ENCODE measurements at regions not wholly inside any gene's neighbourhood (a gene's known extent, or its start where the extent isn't known, plus 50 kb on each side); places are given as distances from the start of the nearest gene placed in this dataset.

- Mint-ChIP-seq H3K4me3 (no peak overlapping the region), H3K36me3 (no peaks in the 10 kb centered on the region), H3K27me3 (no peaks in the 10 kb centered on the region), H3K4me1 (no peaks in the 10 kb centered on the region), H3K9me3 (peaks cover 0 to 8% (median 5%) of the 10 kb centered on the region in 3 donors), H3K27ac (no peak overlapping the region)
- Histone ChIP-seq H3K9me3 (no peaks in the 10 kb centered on the region), H3K36me3 (ENCODE audit: control insufficient read depth in 2 of 2, extremely low read depth in 1 of 2, insufficient read depth in 1 of 2, low read length in 1 of 2) (no peaks in the 10 kb centered on the region), H3K4me1 (ENCODE audit: control insufficient read depth in 1 of 2, extremely low read depth in 1 of 2, insufficient read depth in 2 of 2, low read length in 2 of 2) (no peaks in the 10 kb centered on the region), H3K27ac (ENCODE audit: low read length) (no peak overlapping the region), H3K4me3 (ENCODE audit: control insufficient read depth in 1 of 2, extremely low read depth in 1 of 2, low read length in 1 of 2) (no peak overlapping the region), H3K27me3 (replicated peaks in 1 of 2; ENCODE audit: control insufficient read depth in 2 of 2, extremely low read depth in 1 of 2, insufficient read depth in 2 of 2, low read length in 1 of 2) (no peaks in the 10 kb centered on the region)
- CTCF ChIA-PET: no interaction called here
- no peak for DNase-seq
- POLR2A ChIA-PET: no interaction called here
- no peak for ATAC-seq (replicated peaks in 1 of 4)
Observed at GRCh38 chr2:180319586-180320405, 312.7 kb upstream of the CWC22 start.

GRCh38 chr2:180314086-180314485 is 307.0 kb upstream of the CWC22 start:
- no CpG with 5 or more reads among the region's 2 CpGs for WGBS (ENCODE audit: insufficient coverage)
- Histone ChIP-seq H3K27me3 (replicated peaks in 1 of 2; ENCODE audit: control insufficient read depth in 2 of 2, extremely low read depth in 1 of 2, insufficient read depth in 2 of 2, low read length in 1 of 2) (no peaks in the 10 kb centered on the region), H3K4me3 (ENCODE audit: control insufficient read depth in 1 of 2, extremely low read depth in 1 of 2, low read length in 1 of 2) (no peak overlapping the region), H3K9me3 (no peaks in the 10 kb centered on the region), H3K36me3 (ENCODE audit: control insufficient read depth in 2 of 2, extremely low read depth in 1 of 2, insufficient read depth in 1 of 2, low read length in 1 of 2) (no peaks in the 10 kb centered on the region), H3K4me1 (ENCODE audit: control insufficient read depth in 1 of 2, extremely low read depth in 1 of 2, insufficient read depth in 2 of 2, low read length in 2 of 2) (no peaks in the 10 kb centered on the region), H3K27ac (ENCODE audit: low read length) (no peak overlapping the region)
- no peak overlapping the region for H3K4me3 Mint-ChIP-seq
- no peak for DNase-seq
- no peak for ATAC-seq (replicated peaks in 1 of 4)
- peaks cover 0 to 4% (median 0%) of the 10 kb centered on the region in 3 donors for H3K9me3 Mint-ChIP-seq
- CTCF ChIA-PET: no interaction called here
- H3K27ac Mint-ChIP-seq: no peak overlapping the region
- H3K36me3 Mint-ChIP-seq: no peaks in the 10 kb centered on the region
- no peaks in the 10 kb centered on the region for H3K27me3 Mint-ChIP-seq
- POLR2A ChIA-PET: interaction anchor here in 1 of 2 donors (0.7 kb wide), 1 partner anchor 357 kb away, joined by 3 read pairs; no protein-coding TSS in a partner anchor
- no peaks in the 10 kb centered on the region for H3K4me1 Mint-ChIP-seq

GRCh38 chr2:180312542-180312941 is 305.4 kb upstream of the CWC22 start:
- ChIA-PET CTCF (no interaction called here), POLR2A (no interaction called here)
- H3K36me3 ChIP-seq (ENCODE audit: control insufficient read depth in 2 of 2, extremely low read depth in 1 of 2, insufficient read depth in 1 of 2, low read length in 1 of 2): no peaks in the 10 kb centered on the region
- DNase-seq (no peak), ATAC-seq (replicated peaks in 1 of 4) (no peak)
- H3K27ac ChIP-seq (ENCODE audit: low read length): no peak overlapping the region
- H3K36me3 Mint-ChIP-seq: no peaks in the 10 kb centered on the region
- H3K4me3 ChIP-seq (ENCODE audit: control insufficient read depth in 1 of 2, extremely low read depth in 1 of 2, low read length in 1 of 2): no peak overlapping the region
- H3K27ac Mint-ChIP-seq: no peak overlapping the region
- no peaks in the 10 kb centered on the region for H3K27me3 ChIP-seq (replicated peaks in 1 of 2; ENCODE audit: control insufficient read depth in 2 of 2, extremely low read depth in 1 of 2, insufficient read depth in 2 of 2, low read length in 1 of 2)
- peaks cover 0 to 4% (median 0%) of the 10 kb centered on the region in 3 donors for H3K9me3 Mint-ChIP-seq
- H3K4me1 ChIP-seq (ENCODE audit: control insufficient read depth in 1 of 2, extremely low read depth in 1 of 2, insufficient read depth in 2 of 2, low read length in 2 of 2): no peaks in the 10 kb centered on the region
- no peaks in the 10 kb centered on the region for H3K27me3 Mint-ChIP-seq
- no peaks in the 10 kb centered on the region for H3K9me3 ChIP-seq
- no peaks in the 10 kb centered on the region for H3K4me1 Mint-ChIP-seq
- no peak overlapping the region for H3K4me3 Mint-ChIP-seq

GRCh38 chr2:180307096-180307495 is 300.0 kb upstream of the CWC22 start:
- ATAC-seq (replicated peaks in 1 of 4): no peak
- no peaks in the 10 kb centered on the region for H3K27me3 ChIP-seq (replicated peaks in 1 of 2; ENCODE audit: control insufficient read depth in 2 of 2, extremely low read depth in 1 of 2, insufficient read depth in 2 of 2, low read length in 1 of 2)
- H3K36me3 ChIP-seq (ENCODE audit: control insufficient read depth in 2 of 2, extremely low read depth in 1 of 2, insufficient read depth in 1 of 2, low read length in 1 of 2): no peaks in the 10 kb centered on the region
- no peaks in the 10 kb centered on the region for H3K4me1 Mint-ChIP-seq
- H3K4me3 Mint-ChIP-seq: no peak overlapping the region
- H3K9me3 ChIP-seq: no peaks in the 10 kb centered on the region
- H3K36me3 Mint-ChIP-seq: no peaks in the 10 kb centered on the region
- ChIA-PET POLR2A (no interaction called here), CTCF (no interaction called here)
- H3K9me3 Mint-ChIP-seq: peaks cover 0 to 4% (median 0%) of the 10 kb centered on the region in 3 donors
- no CpG with 5 or more reads among the region's 1 CpG for WGBS (ENCODE audit: insufficient coverage)
- no peak for DNase-seq
- H3K27ac Mint-ChIP-seq: no peak overlapping the region
- no peaks in the 10 kb centered on the region for H3K4me1 ChIP-seq (ENCODE audit: control insufficient read depth in 1 of 2, extremely low read depth in 1 of 2, insufficient read depth in 2 of 2, low read length in 2 of 2)
- no peak overlapping the region for H3K4me3 ChIP-seq (ENCODE audit: control insufficient read depth in 1 of 2, extremely low read depth in 1 of 2, low read length in 1 of 2)
- no peaks in the 10 kb centered on the region for H3K27me3 Mint-ChIP-seq
- H3K27ac ChIP-seq (ENCODE audit: low read length): no peak overlapping the region

GRCh38 chr2:180306346-180306745 is 299.2 kb upstream of the CWC22 start:
- no peaks in the 10 kb centered on the region for H3K9me3 ChIP-seq
- CTCF ChIA-PET: interaction anchor here in 1 of 2 donors (0.6 kb wide), 1 partner anchor 1642 kb away, joined by 3 read pairs; no protein-coding TSS in a partner anchor
- no peak overlapping the region for H3K27ac ChIP-seq (ENCODE audit: low read length)
- no peak overlapping the region for H3K4me3 Mint-ChIP-seq
- no peaks in the 10 kb centered on the region for H3K4me1 Mint-ChIP-seq
- no peaks in the 10 kb centered on the region for H3K36me3 ChIP-seq (ENCODE audit: control insufficient read depth in 2 of 2, extremely low read depth in 1 of 2, insufficient read depth in 1 of 2, low read length in 1 of 2)
- H3K27me3 Mint-ChIP-seq: peaks cover 3 to 4% of the 10 kb centered on the region in 2 donors
- no peaks in the 10 kb centered on the region for H3K27me3 ChIP-seq (replicated peaks in 1 of 2; ENCODE audit: control insufficient read depth in 2 of 2, extremely low read depth in 1 of 2, insufficient read depth in 2 of 2, low read length in 1 of 2)
- no CpG with 5 or more reads among the region's 2 CpGs for WGBS (ENCODE audit: insufficient coverage)
- DNase-seq: no peak
- no peak overlapping the region for H3K4me3 ChIP-seq (ENCODE audit: control insufficient read depth in 1 of 2, extremely low read depth in 1 of 2, low read length in 1 of 2)
- H3K4me1 ChIP-seq (ENCODE audit: control insufficient read depth in 1 of 2, extremely low read depth in 1 of 2, insufficient read depth in 2 of 2, low read length in 2 of 2): no peaks in the 10 kb centered on the region
- H3K36me3 Mint-ChIP-seq: no peaks in the 10 kb centered on the region
- no peak overlapping the region for H3K27ac Mint-ChIP-seq
- no peak for ATAC-seq (replicated peaks in 1 of 4)
- POLR2A ChIA-PET: no interaction called here
- peaks cover 0 to 8% (median 4%) of the 10 kb centered on the region in 3 donors for H3K9me3 Mint-ChIP-seq

GRCh38 chr2:180291552-180292421 is 284.7 kb upstream of the CWC22 start:
- H3K4me1 Mint-ChIP-seq: no peaks in the 10 kb centered on the region
- H3K4me3 Mint-ChIP-seq: no peak overlapping the region
- POLR2A ChIA-PET: no interaction called here
- no peak for ATAC-seq (replicated peaks in 1 of 4)
- Histone ChIP-seq H3K4me3 (ENCODE audit: control insufficient read depth in 1 of 2, extremely low read depth in 1 of 2, low read length in 1 of 2) (no peak overlapping the region), H3K27ac (ENCODE audit: low read length) (no peak overlapping the region), H3K27me3 (replicated peaks in 1 of 2; ENCODE audit: control insufficient read depth in 2 of 2, extremely low read depth in 1 of 2, insufficient read depth in 2 of 2, low read length in 1 of 2) (no peaks in the 10 kb centered on the region), H3K9me3 (no peaks in the 10 kb centered on the region), H3K36me3 (ENCODE audit: control insufficient read depth in 2 of 2, extremely low read depth in 1 of 2, insufficient read depth in 1 of 2, low read length in 1 of 2) (no peaks in the 10 kb centered on the region), H3K4me1 (ENCODE audit: control insufficient read depth in 1 of 2, extremely low read depth in 1 of 2, insufficient read depth in 2 of 2, low read length in 2 of 2) (no peaks in the 10 kb centered on the region)
- no peak for DNase-seq
- 50% methylated on average over 1 of the region's 6 CpGs for WGBS (ENCODE audit: insufficient coverage)
- CTCF ChIA-PET: no interaction called here
- H3K9me3 Mint-ChIP-seq: peaks cover 0 to 2% (median 0%) of the 10 kb centered on the region in 3 donors
- no peak overlapping the region for H3K27ac Mint-ChIP-seq
- no peaks in the 10 kb centered on the region for H3K36me3 Mint-ChIP-seq
- H3K27me3 Mint-ChIP-seq: no peaks in the 10 kb centered on the region
